ENCODE measurements at regions not wholly inside any gene's neighbourhood (a gene's known extent, or its start where the extent isn't known, plus 50 kb on each side); places are given as distances from the start of the nearest gene placed in this dataset.

- Histone ChIP-seq H3K79me2 (ENCODE audit: insufficient read depth, low read length) (no peaks in the 10 kb centered on the region), H3K9ac (ENCODE audit: low read length) (no peak overlapping the region), H3K36me3 (ENCODE audit: control insufficient read depth in 1 of 2, insufficient read depth in 2 of 2, low read length in 2 of 2) (no peaks in the 10 kb centered on the region), H2AFZ (ENCODE audit: low read depth, low read length, poor library complexity, severe bottlenecking) (no peak overlapping the region), H3K4me1 (ENCODE audit: control insufficient read depth in 1 of 2, insufficient read depth in 2 of 2, low read length in 2 of 2) (no peaks in the 10 kb centered on the region), H3K9me3 (ENCODE audit: control insufficient read depth in 1 of 2, insufficient read depth in 1 of 2, low read depth in 1 of 2, low read length in 2 of 2) (no peaks in the 10 kb centered on the region), H3K4me3 (replicated peaks in 1 of 2; ENCODE audit: low read depth in 1 of 2, low read length in 2 of 2) (no peak overlapping the region), H3K4me2 (ENCODE audit: low read length) (no peak overlapping the region), H3K27me3 (ENCODE audit: insufficient read depth, low read length) (no peaks in the 10 kb centered on the region), H3K27ac (ENCODE audit: low read depth, low read length) (no peak overlapping the region), H4K20me1 (ENCODE audit: insufficient read depth) (no peaks in the 10 kb centered on the region), H3K9me2 (ENCODE audit: insufficient read depth) (no peaks in the 10 kb centered on the region)
- BruUV-seq (replicated peaks) = no TSS peak
- no peak for ATAC-seq
- intact Hi-C loops (cut with micrococcal nuclease) = no loop called here
- RAD21 ChIA-PET (ENCODE audit: low non-redundant PET in 1 of 2, low total read pairs in 2 of 2, uncharacterized antibody in 2 of 2, unreplicated experiment in 2 of 2) = no interaction called here
- CTCF ChIA-PET = interaction anchor here (1.1 kb wide), 1 partner anchor 11 kb away, joined by 3 read pairs; no protein-coding TSS in a partner anchor
- POLR2A ChIA-PET = no interaction called here
- no peak for DNase-seq (ENCODE audit: low read depth, low spot score)
- no peak for TF ChIP-seq CBX3 (IDR thresholded peaks at IDR 0.05; ENCODE audit: low read depth)
- TF ChIP-seq MAX (IDR thresholded peaks at IDR 0.05) = no peak
- TF ChIP-seq JUND (IDR thresholded peaks at IDR 0.05) = no peak
- no peak for TF ChIP-seq POLR2AphosphoS5 (IDR thresholded peaks at IDR 0.05; ENCODE audit: low read depth, low read length)
- TF ChIP-seq SP1 (IDR thresholded peaks at IDR 0.05; ENCODE audit: low read depth) = no peak
- no peak for TF ChIP-seq POLR2A (IDR thresholded peaks at IDR 0.05; ENCODE audit: borderline replicate concordance, extremely low read depth, insufficient read depth, insufficient read length)
- TF ChIP-seq CEBPB (IDR thresholded peaks at IDR 0.05; ENCODE audit: low read depth) = no peak
Observed at GRCh38 chr15:51156957-51157356, 62.3 kb upstream of the TNFAIP8L3 start.

GRCh38 chr15:51155891-51156290, 61.2 kb upstream of the TNFAIP8L3 start:
- BruUV-seq (replicated peaks) = no TSS peak
- intact Hi-C loops (cut with micrococcal nuclease) = no loop called here
- RAD21 ChIA-PET (ENCODE audit: low non-redundant PET in 1 of 2, low total read pairs in 2 of 2, uncharacterized antibody in 2 of 2, unreplicated experiment in 2 of 2) = no interaction called here
- CTCF ChIA-PET = no interaction called here
- no peak for DNase-seq (ENCODE audit: low read depth, low spot score)
- Histone ChIP-seq H3K4me3 (replicated peaks in 1 of 2; ENCODE audit: low read depth in 1 of 2, low read length in 2 of 2) (no peak overlapping the region), H2AFZ (ENCODE audit: low read depth, low read length, poor library complexity, severe bottlenecking) (no peak overlapping the region), H3K27ac (ENCODE audit: low read depth, low read length) (no peak overlapping the region), H3K36me3 (ENCODE audit: control insufficient read depth in 1 of 2, insufficient read depth in 2 of 2, low read length in 2 of 2) (no peaks in the 10 kb centered on the region), H3K27me3 (ENCODE audit: insufficient read depth, low read length) (no peaks in the 10 kb centered on the region), H3K4me1 (ENCODE audit: control insufficient read depth in 1 of 2, insufficient read depth in 2 of 2, low read length in 2 of 2) (no peaks in the 10 kb centered on the region), H3K9ac (ENCODE audit: low read length) (no peak overlapping the region), H3K79me2 (ENCODE audit: insufficient read depth, low read length) (no peaks in the 10 kb centered on the region), H3K9me2 (ENCODE audit: insufficient read depth) (no peaks in the 10 kb centered on the region), H3K4me2 (ENCODE audit: low read length) (no peak overlapping the region), H3K9me3 (ENCODE audit: control insufficient read depth in 1 of 2, insufficient read depth in 1 of 2, low read depth in 1 of 2, low read length in 2 of 2) (no peaks in the 10 kb centered on the region), H4K20me1 (ENCODE audit: insufficient read depth) (no peaks in the 10 kb centered on the region)
- no peak for ATAC-seq
- no peak for TF ChIP-seq SIN3A (IDR thresholded peaks at IDR 0.05; ENCODE audit: low read depth)
- no peak for TF ChIP-seq EZH2 (IDR thresholded peaks at IDR 0.05)
- TF ChIP-seq EGR1 (IDR thresholded peaks at IDR 0.05; ENCODE audit: low read depth) = no peak
- no peak for TF ChIP-seq RAD21 (IDR thresholded peaks at IDR 0.05; ENCODE audit: low read depth)
- TF ChIP-seq SP1 (IDR thresholded peaks at IDR 0.05; ENCODE audit: low read depth) = no peak
- no peak for TF ChIP-seq POLR2A (IDR thresholded peaks at IDR 0.05; ENCODE audit: borderline replicate concordance, extremely low read depth, insufficient read depth, insufficient read length)
- no peak for TF ChIP-seq POLR2AphosphoS5 (IDR thresholded peaks at IDR 0.05; ENCODE audit: low read depth, low read length)
- TF ChIP-seq ATF3 (IDR thresholded peaks at IDR 0.05) = no peak
- no peak for TF ChIP-seq YY1 (IDR thresholded peaks at IDR 0.05; ENCODE audit: extremely low read depth, insufficient replicate concordance, low read depth, low read length)
- no peak for TF ChIP-seq TCF7L2 (IDR thresholded peaks at IDR 0.05; ENCODE audit: borderline replicate concordance, extremely low read depth, insufficient read depth, insufficient read length)
- no peak for TF ChIP-seq CTCF (IDR thresholded peaks at IDR 0.05 in 2 of 3, conservative IDR thresholded peaks at IDR 0.05 in 1 of 3; ENCODE audit: borderline replicate concordance in 1 of 3, insufficient read depth in 1 of 3, low read depth in 2 of 3, low read length in 2 of 3)
- TF ChIP-seq SRF (IDR thresholded peaks at IDR 0.05; ENCODE audit: low read depth) = no peak
- TF ChIP-seq CBX3 (IDR thresholded peaks at IDR 0.05; ENCODE audit: low read depth) = no peak
- no peak for TF ChIP-seq MAX (IDR thresholded peaks at IDR 0.05)
- TF ChIP-seq EZH2phosphoT487 (IDR thresholded peaks at IDR 0.05; ENCODE audit: borderline replicate concordance) = no peak
- no peak for TF ChIP-seq ZFX (IDR thresholded peaks at IDR 0.05)
- POLR2A ChIA-PET = no interaction called here
